ENCODE measurements at regions not wholly inside any gene's neighbourhood (a gene's known extent, or its start where the extent isn't known, plus 50 kb on each side); places are given as distances from the start of the nearest gene placed in this dataset.

GRCh38 chr22:22735695-22736611, 91.5 kb downstream of the GGTLC2 start:
- DNase-seq (ENCODE audit: low spot score in 2 of 2): no peak
- H3K27ac ChIP-seq: no peak overlapping the region
- H3K4me1 ChIP-seq: no peaks in the 10 kb centered on the region
- no peak overlapping the region for H3K4me3 ChIP-seq
- H3K9me3 ChIP-seq: no peaks in the 10 kb centered on the region
- WGBS, 2 donors: 54 to 60% methylated on average over 3 of the region's 3 CpGs
- TF ChIP-seq, protein P1, sequence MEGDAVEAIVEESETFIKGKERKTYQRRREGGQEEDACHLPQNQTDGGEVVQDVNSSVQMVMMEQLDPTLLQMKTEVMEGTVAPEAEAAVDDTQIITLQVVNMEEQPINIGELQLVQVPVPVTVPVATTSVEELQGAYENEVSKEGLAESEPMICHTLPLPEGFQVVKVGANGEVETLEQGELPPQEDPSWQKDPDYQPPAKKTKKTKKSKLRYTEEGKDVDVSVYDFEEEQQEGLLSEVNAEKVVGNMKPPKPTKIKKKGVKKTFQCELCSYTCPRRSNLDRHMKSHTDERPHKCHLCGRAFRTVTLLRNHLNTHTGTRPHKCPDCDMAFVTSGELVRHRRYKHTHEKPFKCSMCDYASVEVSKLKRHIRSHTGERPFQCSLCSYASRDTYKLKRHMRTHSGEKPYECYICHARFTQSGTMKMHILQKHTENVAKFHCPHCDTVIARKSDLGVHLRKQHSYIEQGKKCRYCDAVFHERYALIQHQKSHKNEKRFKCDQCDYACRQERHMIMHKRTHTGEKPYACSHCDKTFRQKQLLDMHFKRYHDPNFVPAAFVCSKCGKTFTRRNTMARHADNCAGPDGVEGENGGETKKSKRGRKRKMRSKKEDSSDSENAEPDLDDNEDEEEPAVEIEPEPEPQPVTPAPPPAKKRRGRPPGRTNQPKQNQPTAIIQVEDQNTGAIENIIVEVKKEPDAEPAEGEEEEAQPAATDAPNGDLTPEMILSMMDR (IDR thresholded peaks at IDR 0.05): no peak
- H3K36me3 ChIP-seq: no peaks in the 10 kb centered on the region
- peaks cover 0 to 4% of the 10 kb centered on the region in 2 donors for H3K27me3 ChIP-seq

DNA sequence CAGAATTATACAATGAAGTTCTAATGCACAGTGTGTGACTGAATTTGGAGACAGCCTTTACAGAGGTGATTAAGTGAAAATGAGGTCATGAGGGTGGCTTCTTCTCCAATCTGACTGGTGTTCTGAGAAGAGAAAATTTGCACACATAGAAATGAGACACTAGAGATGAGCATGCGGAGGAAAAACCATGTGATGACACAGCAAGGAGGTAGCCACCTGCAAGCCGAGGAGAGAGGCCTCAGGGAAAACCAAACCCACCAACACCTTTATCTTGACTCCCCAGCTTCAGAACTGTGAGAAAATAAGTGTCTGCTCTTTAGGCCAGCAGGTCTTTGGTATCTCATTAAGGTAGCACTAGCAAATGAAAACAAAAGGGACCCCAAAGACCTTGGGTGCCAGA, 93.2 kb downstream of the GGTLC2 start:
- H3K4me3 ChIP-seq: no peak overlapping the region
- 79 to 83% methylated on average over 2 of the region's 2 CpGs for whole genome bisulfite sequencing, 2 donors
- no peak for DNase-seq (ENCODE audit: low spot score in 2 of 2)
- no peaks in the 10 kb centered on the region for H3K36me3 ChIP-seq
- no peaks in the 10 kb centered on the region for H3K4me1 ChIP-seq
- H3K9me3 ChIP-seq: no peaks in the 10 kb centered on the region
- no peak overlapping the region for H3K27ac ChIP-seq
- TF ChIP-seq EP300 (IDR thresholded peaks at IDR 0.05) (no peak), POLR2A (IDR thresholded peaks at IDR 0.05) (no peak)
- TF ChIP-seq, protein P1 (IDR thresholded peaks at IDR 0.05): no peak
- H3K27me3 ChIP-seq: peaks cover 0 to 13% of the 10 kb centered on the region in 2 donors

DNA sequence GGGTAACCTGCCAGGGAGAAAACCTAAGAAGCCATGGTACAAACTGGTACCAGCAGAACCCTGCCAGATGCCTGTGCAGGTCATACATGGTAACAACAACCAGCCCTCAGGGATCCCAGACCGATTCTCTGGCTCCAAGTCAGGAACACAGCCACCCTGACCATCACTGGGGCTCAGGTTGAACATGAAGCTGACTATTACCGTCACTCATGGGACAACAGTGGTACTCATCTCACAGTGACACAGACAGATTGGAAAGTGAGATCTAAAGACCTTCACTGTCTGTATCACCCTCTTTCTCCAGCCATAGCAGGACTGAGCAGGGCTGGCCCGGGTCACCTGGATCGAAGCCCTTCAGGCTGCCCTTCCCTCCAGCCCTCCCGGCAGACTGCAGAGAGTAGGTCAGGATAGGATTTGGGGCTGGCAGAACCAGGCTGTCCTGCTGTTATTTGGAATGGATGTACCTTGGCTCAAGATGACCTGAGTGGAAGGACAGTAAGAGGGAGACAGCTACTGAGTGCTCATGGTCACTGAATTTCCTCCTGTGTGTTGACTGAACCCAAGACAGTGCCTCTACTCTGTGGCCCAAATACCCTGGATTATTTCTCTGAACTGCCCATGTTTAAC, 94.7 kb downstream of the GGTLC2 start:
- H3K9me3 ChIP-seq: no peaks in the 10 kb centered on the region
- no peak for DNase-seq (ENCODE audit: low spot score in 2 of 2)
- H3K27ac ChIP-seq: no peak overlapping the region
- H3K27me3 ChIP-seq: peaks cover 0 to 13% of the 10 kb centered on the region in 2 donors
- no peaks in the 10 kb centered on the region for H3K36me3 ChIP-seq
- TF ChIP-seq EP300 (IDR thresholded peaks at IDR 0.05): no peak
- TF ChIP-seq POLR2A (IDR thresholded peaks at IDR 0.05): no peak
- TF ChIP-seq, protein P1 (IDR thresholded peaks at IDR 0.05): no peak
- H3K4me3 ChIP-seq: no peak overlapping the region
- H3K4me1 ChIP-seq: no peaks in the 10 kb centered on the region
- WGBS, 2 donors: 84% methylated on average over 5 of the region's 5 CpGs

DNA sequence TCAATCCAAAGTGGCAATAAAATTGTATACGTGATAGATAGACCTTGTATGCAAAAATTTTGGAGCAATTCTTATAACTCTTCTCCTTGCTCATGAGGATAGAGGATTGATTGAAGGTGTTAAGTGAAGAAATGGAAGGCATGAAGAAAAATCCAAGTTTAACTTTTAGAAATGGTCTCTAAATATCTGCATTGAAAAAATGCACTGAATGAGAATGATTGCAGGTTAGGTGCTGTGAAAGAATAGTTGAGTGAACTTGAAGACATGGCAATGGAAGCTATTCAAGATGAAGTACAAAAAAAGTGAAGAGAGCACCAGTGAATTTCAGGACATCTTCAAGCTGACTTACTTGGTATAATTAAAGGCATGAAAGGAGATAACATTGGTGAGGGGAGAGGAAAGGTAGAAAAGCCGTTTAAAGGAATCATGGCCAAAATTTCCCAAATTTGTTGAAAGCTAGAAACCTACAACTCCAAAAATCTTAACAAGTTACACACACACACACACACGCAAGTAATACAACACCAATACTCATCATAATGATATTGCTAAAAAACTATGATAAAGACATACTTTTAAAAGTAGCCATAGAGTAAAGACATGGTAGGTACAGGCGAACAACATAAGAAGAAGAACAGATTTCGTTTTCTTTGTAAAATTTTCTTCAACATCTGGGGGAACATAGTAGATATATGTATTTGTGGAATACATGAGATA, 96.3 kb downstream of the GGTLC2 start:
- Histone ChIP-seq H3K4me1 (no peaks in the 10 kb centered on the region), H3K9me3 (no peaks in the 10 kb centered on the region), H3K27me3 (peaks cover 0 to 19% of the 10 kb centered on the region in 2 donors), H3K4me3 (no peak overlapping the region), H3K27ac (no peak overlapping the region), H3K36me3 (no peaks in the 10 kb centered on the region)
- DNase-seq (ENCODE audit: low spot score in 2 of 2): no peak
- TF ChIP-seq, protein P1 (IDR thresholded peaks at IDR 0.05): no peak
- TF ChIP-seq EP300 (IDR thresholded peaks at IDR 0.05) (no peak), POLR2A (IDR thresholded peaks at IDR 0.05) (no peak)
- WGBS, 2 donors: 74 to 75% methylated on average over 5 of the region's 5 CpGs
